Left renal pelvis (tissue), 4 donors: ENCODE measurements at regions not wholly inside any gene's neighbourhood (a gene's known extent, or its start where the extent isn't known, plus 50 kb on each side); places are given as distances from the start of the nearest gene placed in this dataset.
A peak's percentile ranks its signal among the peaks of the same experiment; 100 is the strongest.

ENCODE experiments used
- DNase-seq, 4 donors: peaks; one replicate each; pipeline ENCODE4 v3.0.0-alpha.2; 2013; ENCODE audit warnings: low read depth in 4 of 4, low spot score in 3 of 4

GRCh38 chr4:156710365-156711192 is 261.0 kb downstream of the PDGFC start:
- no peak for DNase-seq

- DNase-seq, result no peak
Observed at GRCh38 chr4:156705311-156705710, 266.3 kb downstream of the PDGFC start.

GRCh38 chr4:156695163-156695562 is 276.4 kb downstream of the PDGFC start:
- no peak for DNase-seq

GRCh38 chr4:156694413-156694812 is 277.2 kb downstream of the PDGFC start:
- DNase-seq, result no peak

GRCh38 chr4:156693557-156693956 is 278.0 kb downstream of the PDGFC start:
- no peak for DNase-seq

- no peak for DNase-seq
Observed at GRCh38 chr4:156692016-156692415, 279.6 kb downstream of the PDGFC start.

- no peak for DNase-seq
Observed at GRCh38 chr4:156690572-156690971, 281.0 kb downstream of the PDGFC start.

- peak; percentile 21 to 53 (median 29) for DNase-seq
Observed at GRCh38 chr4:156686120-156686519, 285.5 kb downstream of the PDGFC start.

- no peak for DNase-seq
Observed at GRCh38 chr4:156685308-156685707, 286.3 kb downstream of the PDGFC start.

- no peak for DNase-seq
Observed at GRCh38 chr4:156677656-156678055, 293.9 kb downstream of the PDGFC start.

- no peak for DNase-seq
Observed at GRCh38 chr4:156677131-156677531, 294.5 kb downstream of the PDGFC start.

- DNase-seq, result no peak
Observed at GRCh38 chr4:156676116-156676851, 295.3 kb downstream of the PDGFC start.

GRCh38 chr4:156673483-156673882 is 298.1 kb downstream of the PDGFC start:
- no peak for DNase-seq

- no peak for DNase-seq
Observed at GRCh38 chr4:156672492-156673305, 298.9 kb downstream of the PDGFC start.

GRCh38 chr4:156665780-156666366 is 305.7 kb downstream of the PDGFC start:
- no peak for DNase-seq

- no peak for DNase-seq
Observed at GRCh38 chr4:156663663-156664062, 307.9 kb downstream of the PDGFC start.

- DNase-seq, result no peak
Observed at GRCh38 chr4:156662921-156663320, 308.7 kb downstream of the PDGFC start.

GRCh38 chr4:156661555-156661954 is 310.0 kb downstream of the PDGFC start:
- DNase-seq, result no peak

GRCh38 chr4:156660465-156660864 is 311.1 kb downstream of the PDGFC start:
- DNase-seq, result no peak

GRCh38 chr4:156659983-156660382 is 311.6 kb downstream of the PDGFC start:
- no peak for DNase-seq

- no peak for DNase-seq
Observed at GRCh38 chr4:156659570-156659969, 312.0 kb downstream of the PDGFC start.
